ENCODE measurements at regions not wholly inside any gene's neighbourhood (a gene's known extent, or its start where the extent isn't known, plus 50 kb on each side); places are given as distances from the start of the nearest gene placed in this dataset.

- TF ChIP-seq, protein P1, sequence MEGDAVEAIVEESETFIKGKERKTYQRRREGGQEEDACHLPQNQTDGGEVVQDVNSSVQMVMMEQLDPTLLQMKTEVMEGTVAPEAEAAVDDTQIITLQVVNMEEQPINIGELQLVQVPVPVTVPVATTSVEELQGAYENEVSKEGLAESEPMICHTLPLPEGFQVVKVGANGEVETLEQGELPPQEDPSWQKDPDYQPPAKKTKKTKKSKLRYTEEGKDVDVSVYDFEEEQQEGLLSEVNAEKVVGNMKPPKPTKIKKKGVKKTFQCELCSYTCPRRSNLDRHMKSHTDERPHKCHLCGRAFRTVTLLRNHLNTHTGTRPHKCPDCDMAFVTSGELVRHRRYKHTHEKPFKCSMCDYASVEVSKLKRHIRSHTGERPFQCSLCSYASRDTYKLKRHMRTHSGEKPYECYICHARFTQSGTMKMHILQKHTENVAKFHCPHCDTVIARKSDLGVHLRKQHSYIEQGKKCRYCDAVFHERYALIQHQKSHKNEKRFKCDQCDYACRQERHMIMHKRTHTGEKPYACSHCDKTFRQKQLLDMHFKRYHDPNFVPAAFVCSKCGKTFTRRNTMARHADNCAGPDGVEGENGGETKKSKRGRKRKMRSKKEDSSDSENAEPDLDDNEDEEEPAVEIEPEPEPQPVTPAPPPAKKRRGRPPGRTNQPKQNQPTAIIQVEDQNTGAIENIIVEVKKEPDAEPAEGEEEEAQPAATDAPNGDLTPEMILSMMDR (IDR thresholded peaks at IDR 0.05; ENCODE audit: poor library complexity): no peak
- TF ChIP-seq EZH2 (IDR thresholded peaks at IDR 0.05; ENCODE audit: borderline replicate concordance): no peak
Observed at GRCh38 chr16:60367739-60368138, 1633.6 kb upstream of the GOT2 start.

All from hepatocyte (in vitro differentiated cells).